Hindlimb muscle (tissue), 1 donor: ENCODE measurements at regions not wholly inside any gene's neighbourhood (a gene's known extent, or its start where the extent isn't known, plus 50 kb on each side); places are given as distances from the start of the nearest gene placed in this dataset.
"Not testable (repeated sequence)": the region's sequence is repeated elsewhere in the genome, so short reads cannot be mapped to it uniquely, and the experiment has no call there.

Experiments used
- DNase-seq: peaks from one replicate; pipeline ENCODE4 v3.0.0-alpha.2; 2013

DNA sequence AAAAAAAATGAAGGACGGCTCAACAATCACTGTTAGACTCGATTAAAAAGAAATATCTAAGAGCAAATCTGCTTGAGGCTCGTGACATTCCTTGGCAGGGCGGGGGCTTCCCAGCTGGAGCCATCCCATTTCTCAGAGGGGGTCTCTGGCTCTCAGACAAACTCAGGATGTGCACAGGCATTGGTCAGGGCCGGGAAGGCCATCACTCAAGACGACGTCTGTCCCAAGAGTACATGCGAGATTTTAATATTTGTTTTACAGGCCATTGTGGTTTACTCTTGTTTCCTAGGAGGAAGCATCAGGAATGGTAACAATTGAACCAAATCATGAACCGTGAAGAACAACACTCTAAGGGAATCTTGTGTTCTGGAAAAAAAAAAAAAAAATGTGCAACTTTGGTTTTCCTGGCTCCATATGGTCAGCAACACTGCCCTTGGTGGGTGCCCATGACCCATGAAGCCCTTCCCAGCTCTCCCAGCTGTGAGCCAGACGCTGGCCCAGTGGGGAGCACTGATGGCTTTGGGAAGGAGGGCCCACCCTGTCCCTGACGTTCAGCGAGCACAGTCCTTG is 5454.6 kb upstream of the TPTE start:
- not testable (repeated sequence) for DNase-seq

GRCh38 chr21:5067326-5068048 is 5453.9 kb upstream of the TPTE start:
- not testable (repeated sequence) for DNase-seq

DNA sequence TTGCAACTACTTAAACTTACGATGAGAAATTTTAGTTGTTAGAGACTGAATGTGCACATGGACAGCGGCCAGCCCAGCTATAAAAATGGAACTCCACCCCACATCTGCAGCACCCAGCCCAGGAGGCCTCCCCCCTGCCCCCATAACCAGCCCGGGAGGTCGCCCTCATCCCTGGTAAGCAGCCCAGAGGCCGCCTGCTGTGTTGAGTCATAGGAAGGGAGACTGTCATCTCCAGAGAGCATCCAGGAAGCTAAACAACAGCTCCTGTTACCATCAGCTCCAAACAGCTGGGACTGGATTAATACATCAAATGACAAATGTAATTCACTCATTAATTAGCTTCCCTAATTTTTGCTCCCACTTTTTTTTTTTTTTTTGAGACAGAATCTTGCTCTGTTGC is 5452.7 kb upstream of the TPTE start:
- not testable (repeated sequence) for DNase-seq

DNA sequence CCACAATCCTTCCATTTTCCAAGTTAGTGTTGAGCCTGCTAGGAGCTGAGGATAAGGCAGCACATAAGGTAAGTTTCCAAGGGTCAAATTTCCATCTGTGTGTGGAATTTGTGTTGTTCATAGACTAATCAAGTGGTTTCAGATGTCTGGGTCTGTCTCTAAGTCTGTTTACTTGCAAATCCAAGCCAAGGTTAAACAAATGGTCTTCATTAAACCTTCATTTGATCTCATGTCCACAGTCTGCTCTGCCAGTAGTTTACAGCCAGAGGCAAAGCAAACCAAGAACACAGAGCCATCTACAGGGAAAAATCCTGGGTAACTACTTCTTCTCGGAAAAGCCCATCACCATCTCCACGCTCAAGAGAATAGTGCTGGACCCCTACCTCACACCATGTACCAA is 5450.2 kb upstream of the TPTE start:
- DNase-seq = not testable (repeated sequence)

GRCh38 chr21:5076854-5077253 is 5444.5 kb upstream of the TPTE start:
- not testable (repeated sequence) for DNase-seq

DNA sequence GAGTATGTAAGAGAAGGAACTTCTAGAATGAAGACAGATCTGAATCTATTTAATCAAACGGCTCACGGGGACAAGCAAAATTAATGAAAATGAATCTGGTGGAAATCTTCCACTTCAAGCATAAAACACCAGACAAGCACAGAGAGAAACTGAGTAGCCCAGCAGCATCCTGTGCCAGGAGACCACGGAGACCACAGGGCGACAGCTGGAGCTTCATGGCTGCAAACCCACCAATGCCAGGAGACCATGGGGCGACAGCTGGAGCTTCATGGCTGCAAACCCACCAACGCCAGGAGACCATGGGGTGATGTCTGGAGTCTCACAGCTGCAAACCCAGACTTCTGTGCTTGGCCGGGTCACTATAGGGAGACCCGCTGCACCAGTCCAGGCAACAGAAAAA is 5442.0 kb upstream of the TPTE start:
- not testable (repeated sequence) for DNase-seq

DNA sequence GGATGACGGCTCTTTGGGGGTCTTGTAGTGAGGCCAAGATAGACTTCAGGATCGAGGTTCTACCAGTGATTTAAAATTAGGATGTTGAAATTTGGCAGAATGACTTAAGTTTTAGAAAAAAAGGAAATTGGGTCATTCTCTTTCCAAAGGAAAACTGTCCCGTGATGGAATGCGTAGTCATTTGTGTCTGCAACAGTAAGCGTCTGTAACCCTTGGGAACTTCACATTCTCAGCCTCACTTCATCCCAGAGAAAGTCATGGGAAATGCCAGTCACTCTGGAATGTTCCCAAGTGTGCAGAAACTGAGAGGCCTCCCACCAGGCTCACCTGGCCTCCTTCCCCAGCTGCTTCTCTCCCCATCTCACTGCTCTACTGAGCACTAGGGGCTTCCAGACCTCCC is 5441.4 kb upstream of the TPTE start:
- DNase-seq = not testable (repeated sequence)

- not testable (repeated sequence) for DNase-seq
These were observed 5437.1 kb upstream of the TPTE start for GRCh38 chr21:5084246-5084645.

- DNase-seq = not testable (repeated sequence)
These were observed 5435.9 kb upstream of the TPTE start for GRCh38 chr21:5085456-5085855.

GRCh38 chr21:5086416-5086815 is 5435.0 kb upstream of the TPTE start:
- not testable (repeated sequence) for DNase-seq

DNA sequence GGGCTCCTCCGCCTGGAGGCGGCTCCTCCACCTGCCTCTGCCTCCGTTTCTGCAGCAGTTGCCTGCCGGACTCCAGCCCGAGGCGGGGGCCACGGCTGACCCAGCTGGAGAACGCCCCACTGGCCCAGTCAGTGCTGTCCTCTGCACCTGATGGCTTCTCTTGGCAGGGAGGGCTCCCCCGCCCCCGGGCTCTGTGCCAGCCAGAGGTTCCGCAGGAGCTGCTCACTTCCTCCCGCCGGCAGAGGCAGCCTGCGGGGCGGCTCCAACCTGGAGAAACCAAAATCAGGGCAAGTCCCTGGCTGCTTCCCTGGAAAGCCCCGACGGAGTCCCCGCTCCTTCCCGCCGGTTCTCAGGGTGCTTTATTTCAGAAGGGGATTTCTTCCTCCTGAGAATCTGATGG is 5432.6 kb upstream of the TPTE start:
- not testable (repeated sequence) for DNase-seq

GRCh38 chr21:5089399-5090089 is 5431.8 kb upstream of the TPTE start:
- DNase-seq = not testable (repeated sequence)

DNA sequence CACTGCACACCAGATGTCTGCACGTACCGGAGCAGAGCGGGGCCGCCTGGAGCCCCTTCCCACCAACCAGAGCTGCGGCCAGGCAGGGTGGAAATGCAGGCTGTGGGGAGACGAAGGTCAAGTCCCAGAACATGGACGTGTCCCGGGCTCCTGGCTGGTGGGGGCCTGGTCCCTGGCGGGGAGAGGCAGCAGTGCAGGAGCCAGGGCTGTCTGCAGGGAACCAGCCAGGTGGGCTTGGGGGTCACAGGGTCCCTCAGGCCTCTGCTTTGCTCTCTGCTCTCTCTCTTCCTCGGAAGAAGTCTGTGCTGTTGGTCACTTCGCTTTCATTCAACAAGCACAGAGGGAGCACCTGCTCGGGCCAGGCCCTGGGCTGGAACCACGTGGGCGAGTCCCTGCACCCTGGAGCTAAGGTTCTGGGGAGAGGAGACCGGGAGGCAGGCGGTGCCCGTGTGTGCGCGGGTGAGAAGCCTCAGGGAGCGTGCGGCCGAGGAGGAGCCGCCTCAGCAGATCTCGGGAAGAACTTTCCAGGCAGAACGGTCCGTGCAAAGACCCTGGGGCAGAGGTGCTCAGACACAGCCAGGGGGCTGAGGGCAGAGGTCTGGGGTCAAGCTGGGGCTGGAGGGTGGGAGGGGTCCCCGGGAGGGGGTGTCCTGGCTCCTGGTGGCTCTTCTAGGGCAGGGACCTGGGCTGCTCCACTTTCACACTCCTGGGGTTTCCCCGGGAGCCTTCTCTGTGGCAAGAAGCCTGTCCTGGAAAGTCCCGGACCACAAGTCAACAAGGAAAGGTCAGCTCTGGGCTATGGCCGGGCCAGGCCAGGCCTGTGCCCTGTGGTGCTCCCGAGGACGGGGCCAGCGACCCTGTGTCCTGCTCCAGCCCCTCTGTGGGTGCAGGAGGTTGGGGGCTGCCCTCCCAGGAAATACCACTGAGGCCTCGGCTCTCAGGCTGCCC is 5431.0 kb upstream of the TPTE start:
- DNase-seq = not testable (repeated sequence)

DNA sequence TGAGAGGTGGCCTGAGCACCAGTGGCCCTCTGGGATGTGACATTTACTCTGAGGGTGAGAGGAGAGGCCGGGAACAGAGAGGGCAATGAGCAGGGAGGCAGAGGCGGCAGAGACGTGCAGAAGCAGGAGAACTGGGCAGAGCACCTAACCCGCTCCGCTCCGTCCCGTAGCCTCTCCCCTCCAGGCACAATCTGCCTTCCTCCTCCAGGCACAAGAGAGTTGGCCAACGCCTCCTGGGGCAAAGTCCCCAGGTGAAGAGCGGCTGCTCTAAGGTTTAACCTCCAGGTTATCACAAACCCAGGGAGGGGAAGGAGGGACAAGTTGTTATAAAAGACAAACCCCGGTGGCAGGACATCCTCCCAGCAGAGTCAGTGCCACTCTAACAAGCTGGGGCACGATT is 5430.1 kb upstream of the TPTE start:
- DNase-seq = not testable (repeated sequence)

GRCh38 chr21:5095628-5096027 is 5425.8 kb upstream of the TPTE start:
- DNase-seq = not testable (repeated sequence)

DNA sequence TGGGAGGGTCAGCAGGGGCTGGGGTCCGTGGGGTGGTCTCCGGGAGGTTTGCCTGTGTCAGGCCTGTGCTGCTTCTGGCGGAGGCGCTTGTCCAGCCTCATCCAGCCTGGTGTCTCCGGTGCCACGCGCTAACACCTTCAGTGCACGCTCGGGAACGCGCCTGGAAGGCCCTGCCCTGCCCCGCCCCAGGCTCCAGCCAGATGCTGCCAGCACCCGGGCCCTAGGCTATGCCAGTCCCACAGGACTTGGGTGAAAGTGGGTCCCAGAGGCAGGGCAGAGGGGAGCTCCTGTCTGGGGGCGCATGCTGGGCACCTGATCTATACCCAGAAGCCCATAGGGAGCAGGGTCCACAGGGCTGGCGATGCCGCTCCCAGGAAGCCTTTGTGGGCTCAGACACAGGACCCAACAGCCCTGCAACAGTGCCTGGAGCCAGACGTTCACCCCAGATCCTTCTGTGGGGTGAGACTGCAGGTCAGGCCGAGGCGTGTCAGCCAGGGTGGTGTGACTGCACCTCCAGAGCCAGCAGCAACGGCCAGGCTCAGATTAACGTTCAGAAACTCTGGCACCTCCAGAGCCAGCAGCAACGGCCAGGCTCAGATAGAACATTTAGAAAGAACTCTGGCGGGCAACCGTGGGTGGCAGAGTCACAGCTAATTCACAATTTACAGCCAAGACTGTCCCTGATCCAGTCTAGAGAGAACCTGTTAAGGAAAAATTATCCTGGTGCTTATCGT is 5423.2 kb upstream of the TPTE start:
- DNase-seq = not testable (repeated sequence)

- not testable (repeated sequence) for DNase-seq
These were observed 5420.7 kb upstream of the TPTE start for GRCh38 chr21:5100604-5101174.

DNA sequence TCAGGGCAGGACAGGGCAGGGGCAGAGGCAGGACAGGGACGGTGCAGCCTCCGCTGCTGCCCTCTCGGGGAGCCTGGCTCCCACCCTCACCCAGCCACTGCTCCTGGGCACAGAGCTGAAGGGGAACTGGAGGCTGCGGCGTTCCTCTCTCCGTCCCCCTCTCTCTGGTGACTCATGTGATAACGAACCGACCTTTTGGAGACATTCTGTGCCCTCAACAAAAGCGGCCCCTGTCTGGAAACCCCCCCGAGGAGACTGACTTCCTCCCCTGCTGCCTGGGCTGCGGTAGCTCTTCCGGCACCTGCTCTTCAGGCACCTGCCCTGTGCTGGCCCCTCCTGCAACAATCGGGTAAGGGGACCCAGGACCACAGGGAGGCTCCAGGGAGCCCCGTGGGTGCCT is 5419.6 kb upstream of the TPTE start:
- not testable (repeated sequence) for DNase-seq

DNA sequence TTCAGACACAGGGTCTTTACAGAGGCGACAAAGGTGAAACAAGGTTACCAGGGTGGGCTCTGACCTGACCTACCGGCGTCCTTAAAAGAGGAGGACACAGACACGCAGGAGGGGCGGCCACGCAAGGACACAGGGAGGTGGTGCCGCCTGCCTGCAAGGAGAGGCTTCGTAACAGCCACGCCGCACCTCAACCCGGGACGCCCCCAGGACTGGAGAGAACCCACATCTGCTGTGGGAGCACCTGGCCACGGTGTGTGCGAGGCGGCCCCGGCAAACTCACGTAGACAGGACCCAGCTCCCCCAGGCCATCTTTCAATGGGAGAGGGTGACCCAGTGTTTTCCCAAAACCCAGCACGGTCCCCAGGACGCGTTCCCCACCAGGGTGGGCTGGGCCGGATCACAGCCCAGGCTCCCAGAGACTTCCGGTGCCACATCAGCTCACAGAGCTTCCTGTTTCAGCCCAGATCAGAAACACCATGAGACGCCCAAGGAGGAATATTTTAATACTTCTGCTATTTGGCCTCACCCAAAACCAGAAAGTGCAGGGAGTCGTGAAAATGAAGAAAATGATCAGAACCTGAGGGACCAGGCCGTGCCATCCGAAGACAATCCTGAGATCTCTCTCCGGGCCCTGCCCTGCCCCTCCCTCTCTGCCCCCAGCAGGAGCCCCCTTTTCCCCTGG is 5417.4 kb upstream of the TPTE start:
- not testable (repeated sequence) for DNase-seq

- DNase-seq = not testable (repeated sequence)
These were observed 5416.8 kb upstream of the TPTE start for GRCh38 chr21:5104562-5104928.
